ENCODE measurements at regions not wholly inside any gene's neighbourhood (a gene's known extent, or its start where the extent isn't known, plus 50 kb on each side); places are given as distances from the start of the nearest gene placed in this dataset.

DNA sequence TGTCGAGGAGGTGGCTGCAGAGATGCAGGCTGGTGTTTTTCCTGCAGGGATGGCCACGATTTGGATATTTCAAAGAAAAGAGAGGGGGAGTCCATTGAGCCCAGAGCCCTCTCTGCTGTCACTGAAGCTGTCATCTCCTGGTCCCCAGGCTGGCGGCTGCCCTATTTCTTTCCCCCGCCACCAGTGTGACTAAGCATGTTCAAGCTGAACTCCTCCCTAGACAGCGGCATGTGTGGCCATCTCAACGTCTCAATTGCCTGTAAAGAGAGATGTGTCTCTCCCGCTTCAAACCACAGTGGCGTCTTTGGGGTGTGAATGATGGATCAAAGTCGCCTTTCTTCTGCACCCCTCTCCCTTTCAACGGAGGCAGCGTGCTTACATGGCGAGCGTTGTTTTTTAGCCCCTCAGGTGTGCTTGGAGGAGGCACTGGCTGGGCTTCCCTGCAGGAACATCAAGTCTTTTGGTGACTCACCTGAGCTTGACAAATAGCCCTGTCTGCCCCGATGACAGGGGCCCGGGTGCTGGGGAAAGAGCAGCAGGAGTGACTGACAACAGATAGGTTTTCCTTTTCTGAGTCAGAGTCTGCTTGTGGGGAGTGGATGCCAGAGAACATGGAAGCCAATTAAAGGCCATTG is 346.4 kb upstream of the AJAP1 start:
- no peak for TF ChIP-seq CTCF (IDR thresholded peaks at IDR 0.05)
- Histone ChIP-seq H3K27me3 (no peaks in the 10 kb centered on the region), H3K4me1 (peaks cover 0 to 8% of the 10 kb centered on the region in 2 donors), H3K9me3 (no peaks in the 10 kb centered on the region), H3K4me3 (no peak overlapping the region), H3K27ac (no peak overlapping the region), H3K36me3 (no peaks in the 10 kb centered on the region)
- DNase-seq (ENCODE audit: low spot score): no peak

- Histone ChIP-seq H3K36me3 (no peaks in the 10 kb centered on the region), H3K9me3 (no peaks in the 10 kb centered on the region), H3K4me1 (peaks cover 0 to 8% of the 10 kb centered on the region in 2 donors), H3K4me3 (no peak overlapping the region), H3K27ac (no peak overlapping the region), H3K27me3 (no peaks in the 10 kb centered on the region)
- no peak for DNase-seq (ENCODE audit: low spot score)
- no peak for TF ChIP-seq CTCF (IDR thresholded peaks at IDR 0.05)
Measured at GRCh38 chr1:4308806-4309205, 345.6 kb upstream of the AJAP1 start.

DNA sequence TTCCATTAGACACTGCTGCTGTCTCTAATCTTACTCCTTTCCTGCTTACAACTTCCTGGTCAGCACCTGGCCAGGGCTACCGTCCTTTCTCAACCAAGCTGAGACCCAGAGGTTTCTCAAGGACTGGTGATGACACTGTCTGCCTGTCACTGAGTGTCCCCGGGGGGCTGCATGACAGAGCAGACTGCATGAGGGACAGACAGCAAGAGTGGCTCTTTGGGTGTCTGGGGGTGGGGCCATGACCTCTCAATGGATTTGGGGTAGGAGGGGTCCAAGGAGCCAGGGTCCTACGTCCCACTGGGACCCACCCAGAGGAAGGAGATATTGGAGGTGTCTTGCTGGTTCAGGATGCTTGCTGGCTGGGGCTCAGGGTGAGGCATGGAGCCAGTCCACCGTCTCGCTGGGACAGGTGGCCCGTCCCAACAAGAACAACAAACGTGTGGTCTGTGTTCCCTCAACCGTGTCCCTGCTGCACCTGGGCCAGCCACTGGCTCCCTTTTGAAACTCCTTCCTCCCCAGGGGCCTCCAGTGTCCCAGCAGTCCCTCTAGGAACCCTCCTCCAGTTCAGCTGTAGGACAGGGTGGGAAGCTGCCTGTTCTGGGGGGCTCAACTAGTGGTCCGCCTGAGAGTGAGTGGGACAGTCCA is 344.6 kb upstream of the AJAP1 start:
- Histone ChIP-seq H3K4me1 (peaks cover 0 to 8% of the 10 kb centered on the region in 2 donors), H3K27ac (no peak overlapping the region), H3K9me3 (peaks cover 0 to 10% of the 10 kb centered on the region in 2 donors), H3K4me3 (no peak overlapping the region), H3K27me3 (no peaks in the 10 kb centered on the region), H3K36me3 (no peaks in the 10 kb centered on the region)
- TF ChIP-seq CTCF (IDR thresholded peaks at IDR 0.05): no peak
- DNase-seq (ENCODE audit: low spot score): no peak

DNA sequence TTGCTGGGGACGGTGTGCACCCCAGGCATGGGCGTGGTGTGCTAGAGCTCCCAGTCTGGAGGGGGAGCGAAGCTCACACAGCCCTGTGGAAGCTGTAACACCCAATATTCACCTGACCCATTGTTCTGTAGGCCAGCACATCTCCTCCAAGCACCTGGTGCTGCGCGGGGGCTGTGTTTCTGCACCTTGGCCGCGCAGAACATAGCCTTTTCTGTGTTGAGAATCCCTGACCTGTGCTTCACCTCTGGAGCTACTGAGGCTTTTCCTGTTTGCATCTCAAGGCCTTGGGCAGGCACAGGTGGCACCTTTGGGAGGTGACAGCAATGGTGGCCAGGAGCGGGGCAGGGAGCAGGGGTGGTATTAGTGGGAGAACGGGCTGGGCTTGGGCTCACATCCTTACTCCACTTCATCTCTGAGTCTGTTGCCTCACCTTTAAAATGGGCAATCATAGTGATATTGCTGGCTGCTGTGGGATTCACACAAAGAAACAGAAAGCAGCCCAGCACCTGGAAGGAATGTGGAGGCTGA is 343.9 kb upstream of the AJAP1 start:
- TF ChIP-seq CTCF (IDR thresholded peaks at IDR 0.05): no peak
- H3K36me3 ChIP-seq: no peaks in the 10 kb centered on the region
- H3K4me1 ChIP-seq: peaks cover 0 to 8% of the 10 kb centered on the region in 2 donors
- no peaks in the 10 kb centered on the region for H3K27me3 ChIP-seq
- no peak overlapping the region for H3K27ac ChIP-seq
- peaks cover 0 to 12% of the 10 kb centered on the region in 2 donors for H3K9me3 ChIP-seq
- no peak overlapping the region for H3K4me3 ChIP-seq
- no peak for DNase-seq (ENCODE audit: low spot score)

DNA sequence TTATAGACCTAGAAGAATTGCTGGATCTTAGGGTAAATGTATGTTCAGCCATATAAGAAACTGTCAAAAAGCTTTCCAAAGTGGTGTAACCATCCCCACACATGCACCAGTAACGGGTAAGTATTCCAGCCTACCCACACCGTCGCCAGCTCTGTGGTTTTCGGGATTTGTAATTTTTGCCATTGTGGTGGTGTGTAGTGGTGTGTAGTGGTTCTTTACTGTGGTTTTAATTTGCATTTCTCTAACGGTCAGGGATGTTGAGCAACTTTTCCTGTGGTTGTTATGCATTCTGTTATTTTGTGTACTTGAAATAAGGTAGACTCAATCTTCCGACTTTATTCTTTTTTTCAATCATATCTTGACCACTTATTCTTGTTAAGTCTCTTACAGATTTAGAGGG is 342.4 kb upstream of the AJAP1 start:
- Histone ChIP-seq H3K9me3 (peaks cover 0 to 12% of the 10 kb centered on the region in 2 donors), H3K27ac (no peak overlapping the region), H3K36me3 (no peaks in the 10 kb centered on the region), H3K4me3 (no peak overlapping the region), H3K27me3 (no peaks in the 10 kb centered on the region), H3K4me1 (peaks cover 0 to 7% of the 10 kb centered on the region in 2 donors)
- no peak for TF ChIP-seq CTCF (IDR thresholded peaks at IDR 0.05)
- no peak for DNase-seq (ENCODE audit: low spot score)
